OCI-LY1 (cell line): ENCODE measurements at regions not wholly inside any gene's neighbourhood (a gene's known extent, or its start where the extent isn't known, plus 50 kb on each side); places are given as distances from the start of the nearest gene placed in this dataset.

Source experiments
- CTCF ChIP-seq: fragments of 200-600 bp; sonication (generic), shearing (Covaris generic); IDR thresholded peaks from 2 replicates; pipeline ENCODE4 v1.5.1; 2017; ENCODE audit warnings: mild to moderate bottlenecking, antibody characterized with exemption, low read length, moderate library complexity, mixed read lengths
- EZH2 ChIP-seq: fragments of 200-600 bp; sonication (generic), shearing (Covaris generic); IDR thresholded peaks from 2 replicates; pipeline ENCODE4 v1.8.0; 2017; ENCODE audit warnings: borderline replicate concordance, mixed run types, mild to moderate bottlenecking, antibody characterized with exemption, low read length, moderate library complexity, mixed read lengths

- no peak for TF ChIP-seq CTCF
- no peak for TF ChIP-seq EZH2
Observed at GRCh38 chr12:90090929-90091651, 382.5 kb upstream of the ATP2B1 start.
